GM23338 (cell line): ENCODE measurements at regions not wholly inside any gene's neighbourhood (a gene's known extent, or its start where the extent isn't known, plus 50 kb on each side); places are given as distances from the start of the nearest gene placed in this dataset.

Source experiments
- ATAC-seq: fragments of 200-7000 bp; cut with Tn5 transposase; 3 replicates; pipeline ENCODE4 v1.9.1; 2020
- DNase-seq: peaks from one replicate; pipeline ENCODE4 v3.0.0-alpha.2; 2015; ENCODE audit warnings: low spot score
- H2AFZ ChIP-seq: fragments of 200-600 bp; sonication (generic); 2 replicates; pipeline ENCODE4 v1.8.0; 2016; ENCODE audit warnings: antibody characterized with exemption, mild to moderate bottlenecking, moderate library complexity
- H3F3A ChIP-seq: fragments of 200-600 bp; sonication (generic); replicated peaks from 2 replicates; pipeline ENCODE4 v1.8.0; 2017; ENCODE audit warnings: antibody characterized with exemption, mixed run types, low read depth
- H3K27ac ChIP-seq: fragments of 200-600 bp; sonication (generic); 2 replicates; pipeline ENCODE4 v1.6.1; 2016; ENCODE audit warnings: low read depth
- H3K27me3 ChIP-seq: fragments of 200-600 bp; sonication (generic); 2 replicates; pipeline ENCODE4 v1.8.0; 2016; ENCODE audit warnings: mild to moderate bottlenecking, mixed run types, moderate library complexity; ENCODE audit not compliant: insufficient read depth
- H3K36me3 ChIP-seq: fragments of 200-600 bp; sonication (generic); 2 replicates; pipeline ENCODE4 v1.8.0; 2016; ENCODE audit warnings: mild to moderate bottlenecking; ENCODE audit not compliant: insufficient read depth
- H3K4me1 ChIP-seq: fragments of 200-600 bp; sonication (generic); 2 replicates; pipeline ENCODE4 v1.8.0; 2016; ENCODE audit warnings: mild to moderate bottlenecking, moderate library complexity; ENCODE audit not compliant: insufficient read depth
- H3K4me2 ChIP-seq: fragments of 200-600 bp; sonication (generic); 2 replicates; pipeline ENCODE4 v1.7.1; 2017; ENCODE audit warnings: mixed run types
- H3K4me3 ChIP-seq: fragments of 200-600 bp; sonication (generic); 2 replicates; pipeline ENCODE4 v1.6.1; 2016; ENCODE audit warnings: mixed run types
- H3K79me2 ChIP-seq: fragments of 200-600 bp; sonication (generic); replicated peaks from 2 replicates; pipeline ENCODE4 v1.8.0; 2017; ENCODE audit warnings: mild to moderate bottlenecking; ENCODE audit not compliant: insufficient read depth
- H3K9me2 ChIP-seq: fragments of 200-600 bp; sonication (generic); 2 replicates; pipeline ENCODE4 v1.8.0; 2017; ENCODE audit not compliant: insufficient read depth
- H4K20me1 ChIP-seq: fragments of 200-600 bp; sonication (generic); replicated peaks from 2 replicates; pipeline ENCODE4 v1.8.0; 2017; ENCODE audit warnings: mild to moderate bottlenecking; ENCODE audit not compliant: insufficient read depth
- H3K27ac Mint-ChIP-seq: 2 replicates; pipeline ENCODE4 v1.8.0; 2020; ENCODE audit warnings: inconsistent platforms, mild to moderate bottlenecking, moderate library complexity, mixed read lengths
- H3K27me3 Mint-ChIP-seq: 3 replicates; pipeline ENCODE4 v1.8.0; 2022; ENCODE audit warnings: low read depth, mild to moderate bottlenecking, moderate library complexity, mixed read lengths, inconsistent platforms; ENCODE audit not compliant: insufficient read depth, poor library complexity
- H3K36me3 Mint-ChIP-seq: 3 replicates; pipeline ENCODE4 v1.8.0; 2021; ENCODE audit warnings: low read depth, mild to moderate bottlenecking, inconsistent platforms, moderate library complexity, mixed read lengths
- H3K4me1 Mint-ChIP-seq: 3 replicates; pipeline ENCODE4 v1.8.0; 2020; ENCODE audit warnings: mild to moderate bottlenecking, inconsistent platforms, mixed read lengths
- H3K4me3 Mint-ChIP-seq: 3 replicates; pipeline ENCODE4 v1.8.0; 2021; ENCODE audit warnings: moderate library complexity, mild to moderate bottlenecking, inconsistent platforms, mixed read lengths
- H3K9me3 Mint-ChIP-seq: 3 replicates; pipeline ENCODE4 v1.8.0; 2020; ENCODE audit warnings: moderate library complexity, mild to moderate bottlenecking, inconsistent platforms, mixed read lengths
- CREB1 ChIP-seq: fragments of 250-450 bp; sonication (Bioruptor Pico); IDR thresholded peaks from 2 replicates; pipeline ENCODE4 v1.5.0; 2020; ENCODE audit warnings: low read depth, mild to moderate bottlenecking, moderate library complexity
- EZH2 ChIP-seq: fragments of 200-600 bp; sonication (generic); IDR thresholded peaks from one replicate; pipeline ENCODE4 v1.8.0; 2017; ENCODE audit warnings: antibody characterized with exemption, mild to moderate bottlenecking, low read depth; ENCODE audit not compliant: unreplicated experiment
- EZH2phosphoT487 ChIP-seq: fragments of 200-600 bp; sonication (generic); IDR thresholded peaks from one replicate; pipeline ENCODE4 v1.8.1; 2018; ENCODE audit warnings: antibody characterized with exemption; ENCODE audit not compliant: unreplicated experiment
- JUNB ChIP-seq: IDR thresholded peaks from one replicate; pipeline ENCODE4 v1.6.1; 2016; ENCODE audit warnings: antibody characterized with exemption; ENCODE audit not compliant: unreplicated experiment
- NANOG ChIP-seq: IDR thresholded peaks from 2 replicates; pipeline ENCODE4 v1.6.1; 2016; ENCODE audit warnings: antibody characterized with exemption, borderline replicate concordance
- POLR2AphosphoS5 ChIP-seq: IDR thresholded peaks from 2 replicates; pipeline ENCODE4 v1.6.1; 2016; ENCODE audit warnings: antibody characterized with exemption, low read depth
- REST ChIP-seq: IDR thresholded peaks from one replicate; pipeline ENCODE4 v1.6.1; 2018; ENCODE audit warnings: antibody characterized with exemption; ENCODE audit not compliant: unreplicated experiment
- STAT1 ChIP-seq: IDR thresholded peaks from one replicate; pipeline ENCODE4 v1.6.1; 2016; ENCODE audit warnings: antibody characterized with exemption; ENCODE audit not compliant: unreplicated experiment
- ZNF114 ChIP-seq: fragments of 250-450 bp; sonication (Bioruptor Pico); IDR thresholded peaks from 2 replicates; pipeline ENCODE4 v1.5.0; 2020; ENCODE audit warnings: mild to moderate bottlenecking, moderate library complexity
- ZNF331 ChIP-seq: fragments of 250-450 bp; sonication (Bioruptor Pico); IDR thresholded peaks from 2 replicates; pipeline ENCODE4 v1.5.0; 2020; ENCODE audit warnings: low read depth, mild to moderate bottlenecking, moderate library complexity
- TF ChIP-seq, protein P1 (sequence below), 2 experiments: fragments of 200-600 bp in 1 of 2; sonication (generic) in 1 of 2; conservative IDR thresholded peaks; 2 replicates each; pipeline versions ENCODE4 v1.5.1 to v1.6.1; 2016 to 2017; ENCODE audit warnings: antibody characterized with exemption in 2 of 2, low read depth in 2 of 2, mild to moderate bottlenecking in 2 of 2, moderate library complexity in 1 of 2
- TF ChIP-seq, protein P2 (sequence below): fragments of 250-450 bp; sonication (Bioruptor Pico); IDR thresholded peaks from 2 replicates; pipeline ENCODE4 v1.5.0; 2020; ENCODE audit warnings: mild to moderate bottlenecking, moderate library complexity
- TF ChIP-seq, protein P3 (sequence below): IDR thresholded peaks from 2 replicates; pipeline ENCODE4 v1.6.1; 2016; ENCODE audit warnings: antibody characterized with exemption

- peaks cover 29% of the 10 kb centered on the region for H3K27me3 Mint-ChIP-seq
- Histone ChIP-seq H3K4me1 (no peaks in the 10 kb centered on the region), H3K27ac (no peak overlapping the region), H4K20me1 (0 out of 2 replicates have a peak, but pooled peaks cover 7% of the 10 kb centered on the region), H3K9me2 (no peaks in the 10 kb centered on the region), H3K79me2 (no peaks in the 10 kb centered on the region), H2AFZ (no peak overlapping the region), H3K36me3 (no peaks in the 10 kb centered on the region; the same call in 1 of the 2 replicates), H3F3A (no peaks in the 10 kb centered on the region), H3K4me3 (no peak overlapping the region), H3K27me3 (peaks cover 53% of the 10 kb centered on the region), H3K4me2 (no peak overlapping the region)
- no peak for ATAC-seq
- TF ChIP-seq CREB1 (no peak), EZH2phosphoT487 (no peak), JUNB (no peak), ZNF114 (CRISPR knock-in tag) (no peak), STAT1 (no peak), REST (no peak), EZH2 (no peak), ZNF331 (CRISPR knock-in tag) (no peak), NANOG (no peak), POLR2AphosphoS5 (no peak)
- TF ChIP-seq, protein P1, sequence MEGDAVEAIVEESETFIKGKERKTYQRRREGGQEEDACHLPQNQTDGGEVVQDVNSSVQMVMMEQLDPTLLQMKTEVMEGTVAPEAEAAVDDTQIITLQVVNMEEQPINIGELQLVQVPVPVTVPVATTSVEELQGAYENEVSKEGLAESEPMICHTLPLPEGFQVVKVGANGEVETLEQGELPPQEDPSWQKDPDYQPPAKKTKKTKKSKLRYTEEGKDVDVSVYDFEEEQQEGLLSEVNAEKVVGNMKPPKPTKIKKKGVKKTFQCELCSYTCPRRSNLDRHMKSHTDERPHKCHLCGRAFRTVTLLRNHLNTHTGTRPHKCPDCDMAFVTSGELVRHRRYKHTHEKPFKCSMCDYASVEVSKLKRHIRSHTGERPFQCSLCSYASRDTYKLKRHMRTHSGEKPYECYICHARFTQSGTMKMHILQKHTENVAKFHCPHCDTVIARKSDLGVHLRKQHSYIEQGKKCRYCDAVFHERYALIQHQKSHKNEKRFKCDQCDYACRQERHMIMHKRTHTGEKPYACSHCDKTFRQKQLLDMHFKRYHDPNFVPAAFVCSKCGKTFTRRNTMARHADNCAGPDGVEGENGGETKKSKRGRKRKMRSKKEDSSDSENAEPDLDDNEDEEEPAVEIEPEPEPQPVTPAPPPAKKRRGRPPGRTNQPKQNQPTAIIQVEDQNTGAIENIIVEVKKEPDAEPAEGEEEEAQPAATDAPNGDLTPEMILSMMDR (conservative IDR thresholded peaks at IDR 0.05; ENCODE audit: low read depth in 2 of 2), result no peak
- TF ChIP-seq, protein P2, sequence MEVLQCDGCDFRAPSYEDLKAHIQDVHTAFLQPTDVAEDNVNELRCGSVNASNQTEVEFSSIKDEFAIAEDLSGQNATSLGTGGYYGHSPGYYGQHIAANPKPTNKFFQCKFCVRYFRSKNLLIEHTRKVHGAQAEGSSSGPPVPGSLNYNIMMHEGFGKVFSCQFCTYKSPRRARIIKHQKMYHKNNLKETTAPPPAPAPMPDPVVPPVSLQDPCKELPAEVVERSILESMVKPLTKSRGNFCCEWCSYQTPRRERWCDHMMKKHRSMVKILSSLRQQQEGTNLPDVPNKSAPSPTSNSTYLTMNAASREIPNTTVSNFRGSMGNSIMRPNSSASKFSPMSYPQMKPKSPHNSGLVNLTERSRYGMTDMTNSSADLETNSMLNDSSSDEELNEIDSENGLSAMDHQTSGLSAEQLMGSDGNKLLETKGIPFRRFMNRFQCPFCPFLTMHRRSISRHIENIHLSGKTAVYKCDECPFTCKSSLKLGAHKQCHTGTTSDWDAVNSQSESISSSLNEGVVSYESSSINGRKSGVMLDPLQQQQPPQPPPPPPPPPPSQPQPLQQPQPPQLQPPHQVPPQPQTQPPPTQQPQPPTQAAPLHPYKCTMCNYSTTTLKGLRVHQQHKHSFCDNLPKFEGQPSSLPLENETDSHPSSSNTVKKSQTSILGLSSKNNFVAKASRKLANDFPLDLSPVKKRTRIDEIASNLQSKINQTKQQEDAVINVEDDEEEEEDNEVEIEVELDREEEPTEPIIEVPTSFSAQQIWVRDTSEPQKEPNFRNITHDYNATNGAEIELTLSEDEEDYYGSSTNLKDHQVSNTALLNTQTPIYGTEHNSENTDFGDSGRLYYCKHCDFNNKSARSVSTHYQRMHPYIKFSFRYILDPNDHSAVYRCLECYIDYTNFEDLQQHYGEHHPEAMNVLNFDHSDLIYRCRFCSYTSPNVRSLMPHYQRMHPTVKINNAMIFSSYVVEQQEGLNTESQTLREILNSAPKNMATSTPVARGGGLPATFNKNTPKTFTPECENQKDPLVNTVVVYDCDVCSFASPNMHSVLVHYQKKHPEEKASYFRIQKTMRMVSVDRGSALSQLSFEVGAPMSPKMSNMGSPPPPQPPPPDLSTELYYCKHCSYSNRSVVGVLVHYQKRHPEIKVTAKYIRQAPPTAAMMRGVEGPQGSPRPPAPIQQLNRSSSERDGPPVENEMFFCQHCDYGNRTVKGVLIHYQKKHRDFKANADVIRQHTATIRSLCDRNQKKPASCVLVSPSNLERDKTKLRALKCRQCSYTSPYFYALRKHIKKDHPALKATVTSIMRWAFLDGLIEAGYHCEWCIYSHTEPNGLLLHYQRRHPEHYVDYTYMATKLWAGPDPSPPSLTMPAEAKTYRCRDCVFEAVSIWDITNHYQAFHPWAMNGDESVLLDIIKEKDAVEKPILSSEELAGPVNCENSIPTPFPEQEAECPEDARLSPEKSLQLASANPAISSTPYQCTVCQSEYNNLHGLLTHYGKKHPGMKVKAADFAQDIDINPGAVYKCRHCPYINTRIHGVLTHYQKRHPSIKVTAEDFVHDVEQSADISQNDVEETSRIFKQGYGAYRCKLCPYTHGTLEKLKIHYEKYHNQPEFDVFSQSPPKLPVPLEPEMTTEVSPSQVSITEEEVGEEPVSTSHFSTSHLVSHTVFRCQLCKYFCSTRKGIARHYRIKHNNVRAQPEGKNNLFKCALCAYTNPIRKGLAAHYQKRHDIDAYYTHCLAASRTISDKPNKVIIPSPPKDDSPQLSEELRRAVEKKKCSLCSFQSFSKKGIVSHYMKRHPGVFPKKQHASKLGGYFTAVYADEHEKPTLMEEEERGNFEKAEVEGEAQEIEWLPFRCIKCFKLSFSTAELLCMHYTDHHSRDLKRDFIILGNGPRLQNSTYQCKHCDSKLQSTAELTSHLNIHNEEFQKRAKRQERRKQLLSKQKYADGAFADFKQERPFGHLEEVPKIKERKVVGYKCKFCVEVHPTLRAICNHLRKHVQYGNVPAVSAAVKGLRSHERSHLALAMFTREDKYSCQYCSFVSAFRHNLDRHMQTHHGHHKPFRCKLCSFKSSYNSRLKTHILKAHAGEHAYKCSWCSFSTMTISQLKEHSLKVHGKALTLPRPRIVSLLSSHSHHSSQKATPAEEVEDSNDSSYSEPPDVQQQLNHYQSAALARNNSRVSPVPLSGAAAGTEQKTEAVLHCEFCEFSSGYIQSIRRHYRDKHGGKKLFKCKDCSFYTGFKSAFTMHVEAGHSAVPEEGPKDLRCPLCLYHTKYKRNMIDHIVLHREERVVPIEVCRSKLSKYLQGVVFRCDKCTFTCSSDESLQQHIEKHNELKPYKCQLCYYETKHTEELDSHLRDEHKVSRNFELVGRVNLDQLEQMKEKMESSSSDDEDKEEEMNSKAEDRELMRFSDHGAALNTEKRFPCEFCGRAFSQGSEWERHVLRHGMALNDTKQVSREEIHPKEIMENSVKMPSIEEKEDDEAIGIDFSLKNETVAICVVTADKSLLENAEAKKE (CRISPR knock-in tag), result no peak
- TF ChIP-seq, protein P3, sequence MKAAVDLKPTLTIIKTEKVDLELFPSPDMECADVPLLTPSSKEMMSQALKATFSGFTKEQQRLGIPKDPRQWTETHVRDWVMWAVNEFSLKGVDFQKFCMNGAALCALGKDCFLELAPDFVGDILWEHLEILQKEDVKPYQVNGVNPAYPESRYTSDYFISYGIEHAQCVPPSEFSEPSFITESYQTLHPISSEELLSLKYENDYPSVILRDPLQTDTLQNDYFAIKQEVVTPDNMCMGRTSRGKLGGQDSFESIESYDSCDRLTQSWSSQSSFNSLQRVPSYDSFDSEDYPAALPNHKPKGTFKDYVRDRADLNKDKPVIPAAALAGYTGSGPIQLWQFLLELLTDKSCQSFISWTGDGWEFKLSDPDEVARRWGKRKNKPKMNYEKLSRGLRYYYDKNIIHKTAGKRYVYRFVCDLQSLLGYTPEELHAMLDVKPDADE, result no peak
- H3K4me3 Mint-ChIP-seq, result no peak overlapping the region
- H3K9me3 Mint-ChIP-seq, result no peaks in the 10 kb centered on the region
- DNase-seq, result no peak
- H3K36me3 Mint-ChIP-seq, result no peaks in the 10 kb centered on the region
- no peaks in the 10 kb centered on the region for H3K4me1 Mint-ChIP-seq
- no peak overlapping the region for H3K27ac Mint-ChIP-seq
These were observed 68.4 kb downstream of the MED10 start for GRCh38 chr5:6309949-6310348.
